ENCODE measurements at regions not wholly inside any gene's neighbourhood (a gene's known extent, or its start where the extent isn't known, plus 50 kb on each side); places are given as distances from the start of the nearest gene placed in this dataset.
"Not testable (repeated sequence)": the region's sequence is repeated elsewhere in the genome, so short reads cannot be mapped to it uniquely, and the experiment has no call there.

DNA sequence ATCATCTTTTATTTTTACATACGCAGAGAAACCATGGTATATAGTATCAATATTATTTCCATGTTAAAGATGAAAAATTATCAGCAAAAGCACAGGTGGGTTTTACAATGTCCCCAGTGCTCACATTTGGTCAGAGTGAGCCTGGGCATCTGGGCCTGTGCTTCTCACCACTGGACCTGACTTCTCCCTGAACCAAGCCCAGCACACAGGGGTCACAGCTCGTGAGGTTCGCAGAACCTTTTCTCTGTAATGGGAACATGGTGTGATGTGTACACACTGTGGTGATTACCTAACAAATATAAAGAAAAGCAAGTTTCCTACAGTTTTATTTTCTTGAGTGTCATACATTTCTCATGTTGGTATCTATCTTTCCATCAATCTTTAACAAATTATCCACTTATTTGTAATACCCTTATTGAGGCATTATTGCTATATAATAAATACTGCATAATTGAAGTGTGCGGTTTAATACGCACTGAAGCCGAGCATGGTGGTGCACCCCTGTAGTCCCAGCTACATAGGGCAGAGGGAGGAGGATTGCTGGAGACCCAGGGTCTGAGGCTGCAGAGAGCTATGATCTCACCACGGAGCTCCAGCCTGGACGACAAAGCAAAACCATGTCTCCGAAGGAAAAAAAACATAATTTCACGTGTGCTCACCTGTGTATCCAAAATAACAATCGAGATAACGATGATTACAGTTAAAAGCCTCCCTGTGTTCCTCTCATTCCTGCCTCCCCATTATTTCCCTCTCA is 743.2 kb downstream of the TMEM121 start:
- in situ Hi-C loops (cut with HindIII; ENCODE audit: low pct_ligation_motif_present, low sequenced_read_pairs) = no loop called here
- TF ChIP-seq, protein P1, sequence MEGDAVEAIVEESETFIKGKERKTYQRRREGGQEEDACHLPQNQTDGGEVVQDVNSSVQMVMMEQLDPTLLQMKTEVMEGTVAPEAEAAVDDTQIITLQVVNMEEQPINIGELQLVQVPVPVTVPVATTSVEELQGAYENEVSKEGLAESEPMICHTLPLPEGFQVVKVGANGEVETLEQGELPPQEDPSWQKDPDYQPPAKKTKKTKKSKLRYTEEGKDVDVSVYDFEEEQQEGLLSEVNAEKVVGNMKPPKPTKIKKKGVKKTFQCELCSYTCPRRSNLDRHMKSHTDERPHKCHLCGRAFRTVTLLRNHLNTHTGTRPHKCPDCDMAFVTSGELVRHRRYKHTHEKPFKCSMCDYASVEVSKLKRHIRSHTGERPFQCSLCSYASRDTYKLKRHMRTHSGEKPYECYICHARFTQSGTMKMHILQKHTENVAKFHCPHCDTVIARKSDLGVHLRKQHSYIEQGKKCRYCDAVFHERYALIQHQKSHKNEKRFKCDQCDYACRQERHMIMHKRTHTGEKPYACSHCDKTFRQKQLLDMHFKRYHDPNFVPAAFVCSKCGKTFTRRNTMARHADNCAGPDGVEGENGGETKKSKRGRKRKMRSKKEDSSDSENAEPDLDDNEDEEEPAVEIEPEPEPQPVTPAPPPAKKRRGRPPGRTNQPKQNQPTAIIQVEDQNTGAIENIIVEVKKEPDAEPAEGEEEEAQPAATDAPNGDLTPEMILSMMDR (IDR thresholded peaks at IDR 0.05; ENCODE audit: low read depth, low read length, missing control alignments) = no peak

DNA sequence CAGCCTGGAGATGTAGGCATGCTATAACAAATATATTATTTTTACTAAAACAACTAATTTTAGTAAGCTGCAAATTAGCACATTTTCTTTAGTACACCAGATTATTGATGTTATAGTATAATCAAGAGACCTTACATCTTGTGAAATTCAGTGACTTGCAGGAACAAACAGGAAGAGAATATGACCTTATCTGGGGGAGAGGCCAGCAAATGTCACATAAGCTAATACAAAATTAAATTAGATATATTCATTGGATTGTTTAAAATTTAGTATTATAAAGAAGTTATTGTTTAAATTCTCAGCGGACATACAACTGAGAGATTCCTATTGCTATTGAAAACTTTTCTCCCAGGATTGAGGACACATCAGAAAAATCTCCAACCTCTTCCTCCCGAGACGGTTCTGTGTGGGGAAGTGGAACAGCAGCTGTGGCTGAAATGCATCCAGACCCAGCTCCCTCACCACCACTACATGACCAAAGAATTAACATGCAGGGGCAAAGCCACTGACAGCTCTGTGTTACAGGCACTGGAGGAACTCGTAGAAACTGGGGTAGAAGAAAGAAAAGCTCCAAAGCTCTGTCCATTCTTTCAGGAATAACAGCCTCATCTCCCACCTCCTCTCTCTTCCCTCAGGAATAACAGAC is 744.2 kb downstream of the TMEM121 start:
- in situ Hi-C loops (cut with HindIII; ENCODE audit: low pct_ligation_motif_present, low sequenced_read_pairs); DNase-seq; H3K36me3 ChIP-seq (replicated peaks); H3K4me3 ChIP-seq (ENCODE audit: low read depth, low read length); H3K27ac ChIP-seq; H3K27me3 ChIP-seq (replicated peaks): not testable (repeated sequence)

More for the DNA sequence above, 743.2 kb downstream of the TMEM121 start:
- H3K36me3 ChIP-seq (replicated peaks) = no peaks in the 10 kb centered on the region
- H3K4me3 ChIP-seq (ENCODE audit: low read depth, low read length) = no peak overlapping the region
- H3K27me3 ChIP-seq (replicated peaks) = no peaks in the 10 kb centered on the region
- DNase-seq = no peak
- no peak overlapping the region for H3K27ac ChIP-seq

DNA sequence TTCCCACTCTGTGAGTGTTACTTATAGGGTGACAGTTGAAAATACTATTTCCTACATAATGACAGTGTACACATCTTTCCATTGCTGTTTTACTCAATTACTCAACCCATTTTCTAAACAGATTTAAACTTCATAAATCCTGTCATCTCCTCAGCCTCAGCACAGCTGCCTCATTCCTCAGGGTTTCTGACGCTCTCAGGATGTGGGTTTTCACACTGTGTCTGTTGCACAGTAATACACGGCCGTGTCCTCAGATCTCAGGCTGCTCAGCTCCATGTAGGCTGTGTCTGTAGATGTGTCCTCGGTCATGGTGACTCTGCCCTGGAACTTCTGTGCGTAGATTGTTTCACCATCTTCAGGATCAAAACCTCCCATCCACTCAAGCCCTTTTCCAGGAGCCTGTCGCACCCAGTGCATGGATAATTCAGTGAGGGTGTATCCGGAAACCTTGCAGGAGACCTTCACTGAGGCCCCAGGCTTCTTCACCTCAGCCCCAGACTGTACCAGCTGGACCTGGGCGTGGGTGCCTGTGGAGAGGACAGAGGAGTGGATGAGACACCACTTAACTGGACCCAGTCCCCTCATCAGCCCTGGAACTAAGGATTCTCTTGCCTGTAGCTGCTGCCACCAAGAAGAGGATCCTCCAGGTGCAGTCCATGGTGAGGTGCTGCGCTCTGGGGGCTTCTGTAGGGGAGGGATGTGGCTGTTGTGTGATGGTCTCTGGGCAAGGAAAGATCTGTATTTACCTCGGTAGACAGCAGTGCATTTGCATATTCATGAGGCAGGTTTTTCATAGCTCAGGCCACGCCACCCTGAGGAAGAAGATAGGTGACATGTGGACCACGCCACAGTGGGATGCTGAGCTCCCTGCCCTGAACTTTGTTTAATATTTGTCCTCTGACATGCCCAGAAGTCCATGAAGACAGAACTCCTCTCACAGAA is 750.2 kb downstream of the TMEM121 start:
- no peaks in the 10 kb centered on the region for H3K36me3 ChIP-seq (replicated peaks)
- H3K27me3 ChIP-seq (replicated peaks) = no peaks in the 10 kb centered on the region
- in situ Hi-C loops (cut with HindIII; ENCODE audit: low pct_ligation_motif_present, low sequenced_read_pairs) = no loop called here
- H3K27ac ChIP-seq = no peak overlapping the region
- no peak for DNase-seq
- no peak overlapping the region for H3K4me3 ChIP-seq (ENCODE audit: low read depth, low read length)
- TF ChIP-seq, protein P1 (IDR thresholded peaks at IDR 0.05; ENCODE audit: low read depth, low read length, missing control alignments) = no peak

DNA sequence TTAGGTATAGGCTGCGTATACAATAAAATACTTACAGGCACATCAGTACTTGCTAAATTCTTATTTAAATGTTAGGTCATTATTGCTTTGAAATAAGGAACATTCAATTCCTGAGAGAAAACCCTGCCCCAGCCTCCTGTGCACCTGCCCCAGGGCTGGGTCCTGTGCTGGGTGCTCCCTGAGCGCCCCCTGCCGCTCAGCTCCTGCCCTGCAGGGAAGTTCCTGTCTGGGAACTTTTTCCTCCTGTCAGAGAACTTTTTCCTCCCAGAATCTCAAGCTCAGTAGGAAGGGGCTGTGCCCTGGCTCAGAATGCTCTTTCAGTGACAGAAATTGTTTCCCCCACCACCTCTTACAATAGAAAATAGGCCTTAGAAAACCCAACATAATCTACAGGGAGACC is 751.1 kb downstream of the TMEM121 start:
- Histone ChIP-seq H3K4me3 (ENCODE audit: low read depth, low read length) (no peak overlapping the region), H3K27me3 (replicated peaks) (no peaks in the 10 kb centered on the region), H3K27ac (no peak overlapping the region), H3K36me3 (replicated peaks) (no peaks in the 10 kb centered on the region)
- DNase-seq = no peak
- in situ Hi-C loops (cut with HindIII; ENCODE audit: low pct_ligation_motif_present, low sequenced_read_pairs) = no loop called here
- TF ChIP-seq, protein P1 (IDR thresholded peaks at IDR 0.05; ENCODE audit: low read depth, low read length, missing control alignments) = peak; percentile 12

DNA sequence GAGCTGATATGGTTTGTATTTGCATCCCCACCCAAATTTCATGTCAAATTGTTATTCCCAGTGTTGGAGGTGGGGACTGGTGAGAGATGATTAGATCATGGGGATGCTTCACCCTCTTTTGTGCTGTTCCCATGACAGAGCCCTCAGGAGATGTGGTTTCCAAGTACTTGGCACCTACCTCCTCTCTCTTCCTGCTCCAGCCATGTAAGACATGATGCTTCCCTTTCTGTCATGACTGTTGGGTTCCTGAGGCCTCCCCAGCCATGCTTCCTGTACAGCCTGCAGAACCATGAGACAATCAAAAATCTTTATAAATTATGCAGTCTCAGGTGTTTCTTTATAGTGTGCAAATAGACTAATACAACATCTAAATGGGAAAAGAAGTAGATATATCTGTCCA is 754.5 kb downstream of the TMEM121 start:
- Histone ChIP-seq H3K36me3 (replicated peaks) (no peaks in the 10 kb centered on the region), H3K4me3 (ENCODE audit: low read depth, low read length) (no peak overlapping the region), H3K27ac (no peak overlapping the region), H3K27me3 (replicated peaks) (no peaks in the 10 kb centered on the region)
- TF ChIP-seq, protein P1 (IDR thresholded peaks at IDR 0.05; ENCODE audit: low read depth, low read length, missing control alignments) = no peak
- no peak for DNase-seq
- in situ Hi-C loops (cut with HindIII; ENCODE audit: low pct_ligation_motif_present, low sequenced_read_pairs) = no loop called here

Data from brain microvascular endothelial cell (primary cell).